GM21786 (cell line): ENCODE measurements at regions not wholly inside any gene's neighbourhood (a gene's known extent, or its start where the extent isn't known, plus 50 kb on each side); places are given as distances from the start of the nearest gene placed in this dataset.
"Not testable (repeated sequence)": the region's sequence is repeated elsewhere in the genome, so short reads cannot be mapped to it uniquely, and the experiment has no call there.

ENCODE experiments used
- ATAC-seq: cut with Tn5 transposase; IDR thresholded peaks from one replicate; pipeline ENCODE4 v1.9.1; 2021; ENCODE audit not compliant: unreplicated experiment

DNA sequence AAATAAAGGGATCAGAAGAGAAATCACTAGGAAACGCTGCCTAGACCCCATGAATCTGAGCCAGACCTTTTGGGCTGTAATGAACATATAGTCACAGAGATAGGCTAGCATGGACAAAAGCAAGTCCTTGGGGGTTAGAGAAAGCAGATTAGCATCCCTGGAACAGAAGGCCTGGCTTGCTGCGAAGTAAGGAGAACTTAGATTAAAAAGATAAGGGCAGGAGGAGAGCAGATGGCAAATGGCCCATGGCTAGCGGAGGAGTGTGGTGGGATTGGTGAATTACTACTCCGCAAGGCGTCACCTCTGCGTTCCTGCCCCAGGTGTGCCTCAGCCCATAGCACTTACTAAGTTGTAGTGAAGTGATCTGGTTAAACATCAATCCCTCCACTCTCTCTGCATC is 92.3 kb upstream of the ZNF438 start:
- no peak for ATAC-seq

DNA sequence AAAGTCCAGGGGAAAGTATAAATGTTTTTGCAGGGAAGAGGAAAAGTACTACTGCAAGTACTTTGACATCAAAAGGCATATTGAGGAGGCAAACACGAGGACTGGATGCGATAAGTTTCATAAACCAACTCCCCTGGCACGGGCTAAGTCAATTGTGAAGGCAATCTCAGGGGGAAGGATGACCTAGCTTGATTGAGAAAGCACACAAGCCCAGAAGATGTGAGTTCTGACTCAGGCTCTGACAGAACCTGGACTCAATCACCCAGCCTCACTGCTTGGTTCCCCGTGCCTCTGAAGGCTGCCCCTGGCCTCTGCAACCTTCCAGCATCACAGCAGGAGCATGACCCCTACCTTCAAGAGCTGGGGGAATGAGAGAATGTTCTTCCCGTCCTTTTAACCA is 93.2 kb upstream of the ZNF438 start:
- ATAC-seq: no peak

DNA sequence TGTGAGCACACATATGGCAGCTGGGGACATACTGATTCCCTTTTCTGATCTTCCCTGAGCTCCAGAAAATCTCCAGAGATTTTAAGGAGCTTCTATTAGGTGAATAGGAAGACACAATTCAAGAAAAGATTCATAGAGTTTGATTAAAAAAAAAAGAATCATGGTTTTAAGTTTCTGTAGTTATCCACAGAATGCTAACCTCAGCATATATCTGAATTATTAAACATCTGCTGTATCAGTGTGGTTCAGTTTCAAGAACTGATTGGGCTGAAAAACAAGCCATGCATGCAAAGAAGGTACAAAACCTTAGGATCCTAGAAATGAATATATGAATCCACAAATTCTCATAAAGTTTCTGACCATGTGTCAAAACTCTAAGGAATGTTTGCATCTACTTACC is 94.1 kb upstream of the ZNF438 start:
- ATAC-seq: no peak

DNA sequence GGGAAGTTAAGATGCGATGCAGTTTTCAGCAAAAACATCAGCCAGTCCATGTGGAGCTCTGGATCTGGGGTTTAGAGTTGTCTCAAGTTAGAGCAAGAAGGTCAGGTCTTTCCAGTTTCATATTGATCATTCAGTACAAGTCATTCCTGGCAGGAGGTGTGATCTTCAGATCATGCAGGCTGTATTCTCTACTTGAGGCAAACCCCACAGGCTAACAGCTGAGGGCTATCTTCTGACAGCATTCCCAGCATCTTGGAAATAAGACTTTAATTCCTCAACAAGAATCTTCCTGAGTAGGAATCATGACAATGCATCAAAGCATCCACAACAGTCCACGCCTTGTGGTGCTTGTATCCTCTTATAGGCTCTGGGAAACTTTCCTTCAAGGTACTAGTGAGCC is 94.9 kb upstream of the ZNF438 start:
- no peak for ATAC-seq

DNA sequence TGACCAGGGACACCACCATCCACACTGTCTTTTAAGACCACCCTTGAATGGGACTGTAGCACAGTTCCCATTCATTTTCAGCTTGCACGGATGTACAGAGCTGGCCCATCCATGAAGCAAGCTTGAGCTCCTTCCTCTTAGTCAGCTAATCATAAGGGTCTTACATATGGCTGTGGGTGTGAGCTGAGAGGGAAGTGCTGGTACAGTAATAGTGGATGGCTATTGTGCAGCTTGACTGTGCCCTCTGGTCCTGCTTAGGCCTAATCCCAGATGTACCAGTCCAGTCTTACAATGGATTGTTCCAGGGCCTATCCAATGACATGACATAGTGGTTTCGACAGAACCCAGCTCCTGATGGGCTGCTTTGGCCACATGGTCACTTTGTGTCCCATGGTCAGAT is 96.9 kb upstream of the ZNF438 start:
- no peak for ATAC-seq

DNA sequence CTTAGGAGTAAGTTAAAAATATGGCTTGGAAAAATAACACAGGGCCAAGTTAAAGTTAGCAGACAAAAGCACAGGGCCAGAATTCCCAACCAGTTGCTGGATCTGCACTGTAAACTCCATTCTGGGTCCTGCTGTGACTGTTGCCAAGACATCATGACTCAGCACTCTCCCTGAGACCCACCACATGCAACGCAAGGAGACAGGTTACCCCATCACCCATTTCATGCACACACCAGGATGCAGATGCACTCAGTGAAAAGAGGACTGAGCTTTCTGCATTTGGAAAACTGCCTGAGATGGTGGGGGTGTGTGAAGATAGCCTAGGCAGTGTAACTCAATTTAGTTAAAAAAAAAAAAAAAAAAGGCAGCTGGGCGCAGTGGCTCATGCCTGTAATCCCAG is 97.6 kb upstream of the ZNF438 start:
- ATAC-seq: no peak

DNA sequence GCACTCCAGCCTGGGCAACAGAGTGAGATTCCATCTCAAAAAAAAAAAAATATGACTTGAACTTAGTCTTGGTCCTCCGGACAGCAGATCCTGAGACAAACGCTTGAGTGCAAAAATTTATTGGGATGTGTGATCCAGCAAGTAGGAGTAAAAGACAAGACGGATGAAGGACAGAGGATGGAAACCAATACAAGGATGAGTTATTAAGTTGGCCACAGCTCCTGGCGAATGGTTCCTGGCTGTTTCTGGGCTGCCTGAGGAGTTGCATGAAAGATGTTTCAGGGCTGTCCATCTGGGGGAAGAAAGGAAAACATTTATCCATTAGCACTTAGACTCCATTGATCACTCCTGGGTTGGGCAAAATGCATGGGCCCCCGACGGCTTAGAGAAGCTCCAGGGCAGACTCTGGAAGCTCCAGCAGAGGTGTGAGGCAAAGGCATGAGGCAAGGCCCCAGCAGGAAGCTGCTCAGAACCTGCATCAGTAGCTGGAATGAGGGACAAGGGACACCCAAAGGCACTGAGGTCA is 98.3 kb upstream of the ZNF438 start:
- ATAC-seq: no peak

DNA sequence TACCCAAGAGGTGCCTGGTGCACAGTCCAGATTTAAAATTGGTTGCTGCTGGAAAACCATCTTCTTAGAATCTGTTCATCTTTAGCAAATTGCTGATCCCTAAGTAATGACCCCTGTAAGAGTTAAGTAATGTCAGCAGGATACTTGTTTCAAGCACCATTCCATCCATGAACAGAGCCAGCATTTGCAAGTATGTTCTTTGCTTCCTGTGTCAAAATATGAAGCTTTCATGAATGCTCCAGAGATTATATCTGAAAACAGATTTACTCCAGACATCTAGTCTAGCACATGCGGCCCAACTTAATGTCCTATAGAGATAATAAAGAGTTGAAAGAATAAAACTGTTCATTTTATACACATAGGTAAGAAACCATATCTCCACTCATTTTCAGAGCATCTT is 98.7 kb upstream of the ZNF438 start:
- ATAC-seq: no peak

DNA sequence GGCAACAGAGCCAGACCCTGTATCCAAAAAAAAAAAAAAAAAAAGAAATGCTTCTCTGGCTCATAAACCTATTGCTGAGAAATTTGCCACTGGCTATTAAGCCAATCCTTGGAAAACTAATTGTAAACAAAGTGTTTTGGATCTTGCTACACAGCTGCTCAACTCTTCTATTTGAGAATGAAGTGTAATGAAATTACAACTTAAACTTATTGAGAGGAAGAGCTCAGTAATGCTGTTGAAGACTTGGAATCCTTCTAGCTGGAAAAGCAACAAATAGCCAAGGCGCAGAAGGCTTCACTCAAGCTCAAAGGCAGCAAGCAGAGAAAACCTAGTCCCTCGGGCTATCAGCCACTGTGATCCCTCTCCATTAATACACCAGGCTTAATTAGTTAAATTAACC is 99.6 kb upstream of the ZNF438 start:
- ATAC-seq: no peak

DNA sequence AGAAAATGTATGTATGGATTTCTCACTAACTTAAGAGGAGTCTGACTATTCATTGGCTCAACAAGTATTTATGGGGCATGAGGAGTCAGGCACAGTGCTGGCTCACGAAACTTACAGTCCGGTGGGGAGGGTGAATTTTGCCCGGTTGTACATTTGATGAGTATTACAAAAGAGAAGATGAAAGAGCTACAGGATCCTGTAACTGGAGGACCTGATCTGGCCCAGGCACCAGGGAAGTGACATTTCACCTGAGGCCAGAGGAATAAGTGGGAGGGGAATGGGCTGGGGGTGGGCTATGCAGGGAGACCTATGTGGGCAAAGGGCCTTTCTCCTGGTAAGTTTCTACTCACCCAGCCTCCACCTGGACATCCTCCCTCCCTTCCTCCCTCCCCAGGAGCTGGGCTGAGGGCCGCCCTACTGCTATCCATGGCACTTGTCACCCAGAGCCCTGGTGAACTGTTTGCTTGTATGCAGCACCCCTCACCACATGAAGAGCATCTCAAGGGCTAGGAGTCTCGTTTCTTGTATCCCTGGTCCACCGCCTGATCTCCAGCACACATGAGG is 101.1 kb upstream of the ZNF438 start:
- ATAC-seq: no peak

DNA sequence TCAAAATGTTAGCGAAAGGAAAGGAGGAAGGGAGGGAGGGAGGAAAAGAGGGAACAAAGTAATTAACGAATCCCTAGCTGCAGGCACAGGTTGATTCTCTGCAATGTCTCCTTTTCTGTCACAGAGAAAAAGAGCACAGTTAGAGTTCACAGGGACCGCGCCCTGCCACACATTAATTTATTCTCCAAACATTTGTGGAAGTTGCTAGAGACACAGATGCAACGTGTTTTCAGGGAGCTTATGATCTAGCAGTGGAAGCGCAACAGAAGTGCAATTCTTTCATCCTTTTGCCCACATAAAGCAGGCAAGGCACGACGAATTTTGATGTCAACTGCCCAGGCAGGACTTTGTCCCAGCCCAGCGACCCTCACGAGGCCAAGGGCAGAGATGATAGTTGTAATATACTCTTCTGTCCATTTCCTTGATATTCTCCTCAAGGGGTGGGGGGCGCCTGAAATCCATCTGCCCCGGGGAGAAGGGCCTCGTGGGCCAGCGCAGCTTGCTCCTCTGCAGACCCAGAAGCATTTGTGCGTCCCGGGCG is 101.7 kb upstream of the ZNF438 start:
- ATAC-seq: no peak

DNA sequence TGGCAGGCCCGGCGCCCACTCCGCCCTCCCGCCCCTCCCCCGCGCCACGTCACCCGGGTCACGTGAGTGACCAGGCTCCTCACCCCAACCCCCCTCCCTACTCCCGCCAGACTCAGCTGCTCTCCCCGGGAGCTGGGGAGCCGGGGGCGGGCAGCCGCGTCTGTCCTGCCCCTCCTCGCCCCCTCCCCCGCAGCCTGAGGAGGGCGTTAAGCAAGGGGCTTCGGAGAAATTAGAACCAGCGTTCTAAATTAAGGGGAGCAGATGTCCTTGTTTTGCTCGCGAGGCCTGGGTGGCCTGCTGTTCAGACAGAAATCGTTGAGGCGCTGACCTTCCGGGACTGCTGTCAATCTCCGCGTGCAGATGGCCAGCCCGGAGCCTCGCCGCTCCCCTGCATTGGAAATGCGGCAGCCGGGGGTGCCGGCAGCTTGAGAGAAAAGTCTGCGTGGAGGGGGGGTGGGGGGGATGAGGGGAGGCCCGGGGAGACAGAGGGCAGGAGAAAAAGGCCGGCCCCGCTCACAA is 102.2 kb upstream of the ZNF438 start:
- peak; percentile 41 for ATAC-seq

DNA sequence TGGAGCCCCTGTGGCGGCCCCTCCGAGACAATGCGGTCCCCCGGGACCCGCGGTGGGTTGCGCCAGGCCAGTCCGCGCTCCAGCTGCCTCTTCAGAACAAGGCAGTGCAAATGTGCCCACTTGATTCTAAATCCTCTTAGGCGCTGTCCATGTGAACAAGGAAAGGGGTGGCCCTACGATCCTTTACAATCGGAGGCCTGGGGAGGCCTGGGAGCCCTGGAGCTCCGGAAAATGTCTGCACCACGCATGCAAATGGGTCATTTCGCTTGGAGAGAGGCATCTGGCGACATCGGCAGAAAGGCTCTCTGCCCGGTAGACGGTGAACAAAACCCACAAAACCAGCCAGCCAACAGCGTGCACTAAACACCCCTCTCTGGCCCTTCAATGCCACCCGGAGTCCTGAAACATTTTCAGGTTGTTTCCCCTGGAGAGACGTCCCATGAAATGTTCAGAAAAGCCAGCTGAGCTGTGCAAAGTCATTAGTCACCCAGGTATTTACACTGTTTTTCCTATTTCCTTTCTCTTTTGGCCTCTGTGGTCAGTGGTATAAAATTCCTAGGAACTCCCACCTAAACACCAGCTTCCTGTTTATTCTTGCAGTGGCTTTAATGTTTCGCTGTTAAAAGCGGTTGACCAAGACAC is 102.8 kb upstream of the ZNF438 start:
- ATAC-seq: peak; percentile 42

DNA sequence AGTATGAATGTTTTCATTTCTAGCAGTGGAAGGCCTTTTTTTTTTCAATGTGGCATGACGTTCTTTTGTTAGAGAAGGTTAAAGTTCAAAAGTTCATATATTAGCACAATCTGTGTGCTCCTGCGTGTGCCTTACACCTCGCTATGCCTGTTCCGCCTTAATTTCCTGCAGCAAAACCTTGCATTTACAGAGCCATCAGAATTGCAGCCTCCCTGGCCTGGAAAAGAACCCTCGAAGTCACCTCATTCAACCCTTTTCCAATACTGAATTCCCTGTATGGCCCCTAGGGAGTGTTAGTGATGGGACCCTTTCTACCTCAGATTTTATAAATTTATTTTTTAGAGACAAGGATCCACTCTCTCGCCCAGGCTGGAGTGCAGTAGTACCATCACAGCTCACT is 103.5 kb upstream of the ZNF438 start:
- no peak for ATAC-seq

DNA sequence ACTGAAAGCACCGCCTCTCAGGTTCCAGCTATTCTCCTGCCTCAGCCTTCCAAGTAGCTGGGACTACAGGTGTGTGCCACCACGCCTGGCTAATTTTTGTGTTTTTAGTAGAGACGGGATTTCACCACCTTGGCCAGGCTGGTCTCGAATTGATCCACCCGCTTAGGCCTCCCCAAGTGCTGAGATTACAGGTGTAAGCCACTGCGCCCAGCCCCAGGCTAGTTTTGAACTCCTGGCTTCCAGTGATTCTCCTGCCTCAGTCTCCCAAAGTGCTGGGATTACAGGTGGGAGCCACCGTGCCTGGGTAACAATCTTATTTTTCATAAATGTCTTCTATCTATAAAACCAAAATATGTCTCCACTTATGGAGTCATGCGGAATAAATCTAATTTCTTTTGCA is 104.1 kb upstream of the ZNF438 start:
- not testable (repeated sequence) for ATAC-seq

DNA sequence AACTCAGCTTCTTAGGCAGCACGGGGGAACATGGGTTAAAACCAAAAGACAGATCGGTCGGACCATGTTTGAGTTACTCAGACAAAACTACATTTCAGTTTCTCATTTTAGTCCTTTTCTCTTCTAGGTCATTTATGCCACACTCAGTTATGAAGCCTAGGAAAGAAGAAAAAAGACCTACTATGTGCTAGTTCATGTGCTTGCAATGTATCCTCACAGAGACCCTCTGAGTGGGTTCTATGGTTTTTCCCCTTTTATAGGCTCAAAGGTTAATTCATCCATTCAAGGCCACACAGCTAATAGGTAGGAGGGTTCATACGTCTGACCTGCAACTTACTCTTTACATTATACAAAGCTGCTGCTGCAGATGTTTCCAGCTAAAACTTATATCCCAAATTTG is 104.7 kb upstream of the ZNF438 start:
- ATAC-seq: no peak

DNA sequence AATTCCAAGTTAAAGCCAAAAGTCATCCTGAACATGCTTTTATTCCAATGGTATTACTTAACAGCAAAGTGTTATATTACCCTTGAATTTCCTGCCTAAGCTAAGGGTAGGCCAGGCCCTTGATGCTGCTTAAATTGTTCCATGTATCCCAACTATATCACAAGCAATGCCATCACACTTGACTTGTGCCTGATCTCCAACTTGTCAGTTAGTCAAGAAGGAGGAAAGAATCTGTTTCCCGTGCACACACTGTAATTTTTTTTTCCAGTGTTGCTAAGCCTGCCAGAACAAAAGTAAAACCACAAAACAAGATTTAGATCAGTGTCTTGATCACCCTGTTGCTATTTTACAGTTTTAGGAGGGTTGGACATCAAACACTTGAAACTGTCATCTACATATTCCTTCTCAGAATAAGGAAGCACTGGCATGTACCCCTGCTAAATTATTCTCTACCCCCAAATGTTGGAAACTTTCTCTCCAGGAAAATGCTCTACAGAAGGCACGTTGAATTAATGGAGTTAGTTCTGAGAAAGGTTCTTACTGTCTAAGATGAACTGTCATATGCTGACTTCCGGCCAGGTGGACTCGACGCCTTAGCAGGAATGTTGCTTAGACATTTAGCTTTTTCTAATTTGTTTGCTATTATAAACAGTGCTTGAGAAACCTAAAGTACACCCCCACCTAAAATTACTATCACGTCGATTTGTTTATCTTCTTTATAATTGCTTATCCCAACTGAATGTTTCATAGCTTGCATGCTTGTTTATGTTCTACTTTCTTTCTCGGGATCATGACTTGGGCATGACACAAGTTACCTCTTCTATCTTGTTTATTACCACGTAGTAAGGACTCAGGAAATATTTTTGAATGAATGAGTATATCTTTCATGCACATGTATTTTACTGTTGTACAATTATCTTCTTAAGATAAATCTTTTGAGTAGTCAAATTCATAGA is 105.5 kb upstream of the ZNF438 start:
- ATAC-seq: no peak

DNA sequence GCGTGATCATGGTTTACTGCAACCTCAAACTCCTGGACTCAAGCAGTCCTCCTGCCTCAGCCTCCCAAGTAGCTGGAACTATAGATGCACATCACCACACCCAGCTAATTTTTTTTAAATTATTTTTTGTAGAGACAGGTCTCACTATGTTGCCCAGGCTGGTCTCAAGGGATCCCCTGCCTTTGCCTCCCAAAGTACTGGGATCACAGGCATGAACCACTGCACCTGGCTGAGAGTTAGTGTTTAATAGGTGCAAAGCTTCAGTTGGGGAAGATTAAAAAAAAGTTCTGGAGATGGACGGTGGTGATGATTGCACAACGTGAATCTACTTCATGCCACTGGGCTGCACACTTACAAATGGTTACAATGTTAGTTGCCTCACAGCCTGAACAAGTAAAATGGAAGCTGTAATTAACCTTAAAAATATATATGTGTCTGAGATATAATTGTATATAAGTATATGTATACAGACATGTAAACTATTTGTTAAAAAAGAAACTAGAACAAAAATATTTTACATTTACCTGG is 106.4 kb upstream of the ZNF438 start:
- ATAC-seq: no peak

DNA sequence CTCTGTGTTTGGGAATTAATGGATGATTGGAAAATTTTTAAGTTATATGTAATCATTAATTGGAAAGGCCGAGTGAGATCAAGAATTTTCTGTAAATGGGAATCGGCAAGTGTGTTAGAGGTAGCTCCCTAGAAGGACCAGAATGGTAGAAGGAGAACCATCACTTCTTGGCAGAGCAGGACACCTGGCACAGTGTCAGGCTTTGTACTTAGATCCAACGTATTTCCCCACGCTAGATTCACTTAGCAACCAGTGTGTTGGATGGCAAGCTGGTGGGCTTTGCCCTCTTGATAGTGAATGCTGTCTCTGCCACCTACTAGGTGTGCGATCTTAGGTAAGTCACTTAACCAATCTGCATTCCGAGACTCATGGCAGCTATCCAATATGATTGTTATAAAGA is 107.8 kb upstream of the ZNF438 start:
- no peak for ATAC-seq

DNA sequence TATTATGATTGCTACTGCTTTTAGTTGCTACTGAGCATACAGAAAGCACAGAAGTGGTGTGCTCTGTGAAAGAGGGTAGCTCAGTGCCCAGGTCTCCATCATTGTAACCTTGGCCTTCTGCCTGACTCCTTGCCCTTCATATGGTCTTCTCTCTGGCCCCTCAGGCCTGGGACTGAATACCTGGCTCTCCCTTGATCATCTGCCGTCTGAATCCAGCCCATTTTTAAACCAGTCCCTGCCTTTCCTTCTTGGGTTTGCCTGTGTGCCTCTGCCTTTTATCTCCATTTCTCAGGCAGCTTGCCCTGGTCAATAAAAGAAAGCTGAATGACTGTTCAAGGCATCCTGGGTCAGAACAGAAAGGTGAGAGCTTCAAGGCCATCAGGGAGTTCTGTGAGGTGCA is 109.1 kb upstream of the ZNF438 start:
- ATAC-seq: no peak

DNA sequence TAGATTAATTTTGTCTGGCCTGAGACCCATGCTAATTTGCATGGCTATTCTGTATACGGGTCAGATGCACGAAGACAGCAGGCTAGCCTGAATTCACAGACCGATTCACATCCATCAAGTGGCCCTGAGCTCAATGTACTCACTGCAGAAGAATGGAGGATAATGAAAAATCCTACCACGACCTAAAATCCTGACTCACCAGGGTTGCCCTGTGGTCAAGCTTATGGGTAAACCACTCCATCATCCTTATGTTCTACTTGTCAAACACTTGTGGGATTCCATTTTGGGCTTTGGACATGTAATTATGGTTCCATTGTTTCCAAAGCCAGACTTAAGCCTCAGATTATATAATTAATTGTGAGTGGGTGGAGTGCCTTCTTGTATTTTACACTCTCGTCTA is 110.4 kb upstream of the ZNF438 start:
- no peak for ATAC-seq
